ENCODE measurements at regions not wholly inside any gene's neighbourhood (a gene's known extent, or its start where the extent isn't known, plus 50 kb on each side); places are given as distances from the start of the nearest gene placed in this dataset.
"Not testable (repeated sequence)": the region's sequence is repeated elsewhere in the genome, so short reads cannot be mapped to it uniquely, and the experiment has no call there.

DNA sequence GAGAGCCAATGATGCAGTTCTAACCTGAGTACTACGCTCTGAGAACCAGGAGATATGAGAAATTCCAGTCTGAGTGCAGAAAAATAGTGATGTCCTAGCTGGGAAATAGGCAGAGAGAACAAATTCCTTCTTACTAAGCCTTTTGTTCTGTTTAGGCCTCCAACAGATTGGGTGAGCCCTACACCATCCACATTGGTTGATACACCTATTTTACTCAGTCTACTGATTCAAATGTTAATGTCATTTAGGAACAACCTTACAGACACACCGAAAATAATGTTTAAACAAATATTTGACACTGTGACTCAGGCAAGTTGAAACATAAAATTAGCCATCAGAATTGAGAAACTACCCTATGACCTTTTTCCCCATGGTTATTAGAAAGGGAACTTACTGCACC is 333.9 kb upstream of the IZUMO3 start:
- Histone ChIP-seq H4K91ac (ENCODE audit: low read depth, low read length, poor library complexity) (no peak overlapping the region), H3K4me2 (ENCODE audit: insufficient read depth, low read length, poor library complexity, severe bottlenecking) (no peak overlapping the region), H3K14ac (ENCODE audit: low read length) (no peak overlapping the region), H2BK120ac (ENCODE audit: low read depth, low read length) (no peak overlapping the region), H3K4me1 (ENCODE audit: control insufficient read depth in 2 of 2, insufficient read depth in 1 of 2, low read depth in 1 of 2, low read length in 2 of 2) (no peaks in the 10 kb centered on the region), H3K4ac (ENCODE audit: low read length) (no peak overlapping the region), H3K23ac (ENCODE audit: low read depth, low read length, poor library complexity) (no peak overlapping the region), H3K4me3 (ENCODE audit: low read length in 2 of 2) (no peak overlapping the region), H2AK5ac (ENCODE audit: low read depth, low read length) (no peak overlapping the region), H3K36me3 (replicated peaks in 1 of 2; ENCODE audit: control insufficient read depth in 2 of 2, insufficient read depth in 2 of 2, low read length in 2 of 2) (no peaks in the 10 kb centered on the region), H3K9ac (ENCODE audit: low read depth, low read length, poor library complexity) (no peak overlapping the region), H3K27me3 (ENCODE audit: control insufficient read depth in 3 of 3, insufficient read depth in 3 of 3, low read depth in 1 of 3, low read length in 3 of 3) (no peaks in the 10 kb centered on the region), H3K79me1 (ENCODE audit: low read depth, low read length) (no peaks in the 10 kb centered on the region), H3K18ac (ENCODE audit: low read length) (no peak overlapping the region), H2BK5ac (ENCODE audit: low read length) (no peak overlapping the region), H4K8ac (ENCODE audit: low read depth, low read length) (no peak overlapping the region), H3K27ac (replicated peaks; ENCODE audit: low read length) (no peak overlapping the region), H3K9me3 (replicated peaks in 1 of 2; ENCODE audit: control insufficient read depth in 2 of 2, insufficient read depth in 1 of 2, low read depth in 1 of 2, low read length in 2 of 2) (no peaks in the 10 kb centered on the region), H2AFZ (ENCODE audit: low read length) (no peak overlapping the region), H2BK15ac (ENCODE audit: low read length) (no peak overlapping the region), H2BK12ac (ENCODE audit: low read length) (no peak overlapping the region)
- no CpG with 5 or more reads among the region's 2 CpGs for WGBS, 2 donors (ENCODE audit: extremely low coverage in 2 of 2, insufficient read length in 2 of 2, insufficient replicate concordance in 1 of 2)
- no peak for DNase-seq (ENCODE audit: low spot score)

DNA sequence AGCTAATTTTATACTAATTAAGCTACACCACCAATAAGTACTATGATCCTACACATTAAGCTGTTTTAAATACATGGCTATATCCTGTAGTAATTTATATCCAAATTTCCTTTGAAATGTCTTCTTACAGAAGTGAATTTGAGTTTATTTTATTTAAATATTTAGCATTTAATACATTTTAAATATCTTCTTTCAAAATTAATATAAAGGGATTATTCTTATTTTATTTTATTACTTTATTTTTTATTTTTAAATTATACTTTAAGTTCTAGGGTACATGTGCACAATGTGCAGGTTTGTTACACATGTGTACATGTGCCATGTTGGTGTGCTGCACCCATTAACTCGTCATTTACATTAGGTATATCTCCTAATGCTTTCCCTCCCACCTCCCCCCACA is 310.9 kb upstream of the IZUMO3 start:
- not testable (repeated sequence) for H3K23ac ChIP-seq (ENCODE audit: low read depth, low read length, poor library complexity); H3K18ac ChIP-seq (ENCODE audit: low read length); H3K79me1 ChIP-seq (ENCODE audit: low read depth, low read length); H2AFZ ChIP-seq (ENCODE audit: low read length); H3K14ac ChIP-seq (ENCODE audit: low read length); H3K4me2 ChIP-seq (ENCODE audit: insufficient read depth, low read length, poor library complexity, severe bottlenecking); H2BK12ac ChIP-seq (ENCODE audit: low read length); H2BK15ac ChIP-seq (ENCODE audit: low read length); H2BK120ac ChIP-seq (ENCODE audit: low read depth, low read length); H3K36me3 ChIP-seq (replicated peaks in 1 of 2; ENCODE audit: control insufficient read depth in 2 of 2, insufficient read depth in 2 of 2, low read length in 2 of 2); H4K91ac ChIP-seq (ENCODE audit: low read depth, low read length, poor library complexity); H3K4me1 ChIP-seq (ENCODE audit: control insufficient read depth in 2 of 2, insufficient read depth in 1 of 2, low read depth in 1 of 2, low read length in 2 of 2); H3K9me3 ChIP-seq (replicated peaks in 1 of 2; ENCODE audit: control insufficient read depth in 2 of 2, insufficient read depth in 1 of 2, low read depth in 1 of 2, low read length in 2 of 2); H3K4ac ChIP-seq (ENCODE audit: low read length); H2BK5ac ChIP-seq (ENCODE audit: low read length); H3K4me3 ChIP-seq (ENCODE audit: low read length in 2 of 2); H4K8ac ChIP-seq (ENCODE audit: low read depth, low read length); H2AK5ac ChIP-seq (ENCODE audit: low read depth, low read length); DNase-seq (ENCODE audit: low spot score); H3K27me3 ChIP-seq (ENCODE audit: control insufficient read depth in 3 of 3, insufficient read depth in 3 of 3, low read depth in 1 of 3, low read length in 3 of 3); H3K9ac ChIP-seq (ENCODE audit: low read depth, low read length, poor library complexity); H3K27ac ChIP-seq (replicated peaks; ENCODE audit: low read length)
- no CpG with 5 or more reads among the region's 1 CpG for WGBS, 2 donors (ENCODE audit: extremely low coverage in 2 of 2, insufficient read length in 2 of 2, insufficient replicate concordance in 1 of 2)

DNA sequence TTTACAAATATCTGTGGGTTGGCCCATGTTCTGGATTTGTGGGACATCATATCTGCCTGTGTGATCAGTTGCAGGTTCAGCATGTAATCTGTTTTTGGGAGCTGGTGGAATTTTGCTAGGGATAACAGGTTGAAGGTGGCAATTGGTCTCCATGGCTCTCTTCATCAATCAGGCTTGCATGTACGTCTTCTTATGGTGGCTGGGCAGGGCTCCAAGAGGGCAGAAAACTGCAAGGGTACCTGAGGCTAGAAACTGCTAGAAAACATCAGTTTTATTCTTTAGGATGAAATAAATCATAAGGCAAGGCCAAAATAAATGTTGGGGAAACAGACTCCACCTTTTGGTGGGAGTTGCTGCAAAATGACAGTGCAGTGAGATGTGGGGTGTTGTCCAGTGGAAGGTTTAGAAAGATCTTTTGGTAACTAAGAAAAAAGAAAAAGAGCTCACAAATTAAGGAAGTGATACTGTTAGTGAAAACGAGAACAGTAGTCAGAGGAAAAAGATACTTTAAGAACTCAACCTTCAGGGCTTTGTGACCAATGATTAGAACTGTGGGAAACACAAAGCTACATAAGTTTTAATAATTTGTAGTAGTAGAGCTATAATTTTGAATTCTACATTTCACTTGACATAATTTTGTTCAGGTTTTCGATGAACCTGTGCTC is 300.7 kb upstream of the IZUMO3 start:
- no peak overlapping the region for H3K14ac ChIP-seq (ENCODE audit: low read length)
- H3K27me3 ChIP-seq (ENCODE audit: control insufficient read depth in 3 of 3, insufficient read depth in 3 of 3, low read depth in 1 of 3, low read length in 3 of 3): no peaks in the 10 kb centered on the region
- H3K18ac ChIP-seq (ENCODE audit: low read length): no peak overlapping the region
- no peak overlapping the region for H3K23ac ChIP-seq (ENCODE audit: low read depth, low read length, poor library complexity)
- H3K9me3 ChIP-seq (replicated peaks in 1 of 2; ENCODE audit: control insufficient read depth in 2 of 2, insufficient read depth in 1 of 2, low read depth in 1 of 2, low read length in 2 of 2): no peaks in the 10 kb centered on the region
- H3K4ac ChIP-seq (ENCODE audit: low read length): no peak overlapping the region
- H2AK5ac ChIP-seq (ENCODE audit: low read depth, low read length): no peak overlapping the region
- no peak overlapping the region for H4K91ac ChIP-seq (ENCODE audit: low read depth, low read length, poor library complexity)
- no peak overlapping the region for H3K27ac ChIP-seq (replicated peaks; ENCODE audit: low read length)
- no peak overlapping the region for H2BK120ac ChIP-seq (ENCODE audit: low read depth, low read length)
- no peaks in the 10 kb centered on the region for H3K4me1 ChIP-seq (ENCODE audit: control insufficient read depth in 2 of 2, insufficient read depth in 1 of 2, low read depth in 1 of 2, low read length in 2 of 2)
- no peak overlapping the region for H2BK12ac ChIP-seq (ENCODE audit: low read length)
- no peak for DNase-seq (ENCODE audit: low spot score)
- no peak overlapping the region for H2BK15ac ChIP-seq (ENCODE audit: low read length)
- no peak overlapping the region for H3K4me2 ChIP-seq (ENCODE audit: insufficient read depth, low read length, poor library complexity, severe bottlenecking)
- H2BK5ac ChIP-seq (ENCODE audit: low read length): no peak overlapping the region
- no CpG with 5 or more reads among the region's 3 CpGs for WGBS, 2 donors (ENCODE audit: extremely low coverage in 2 of 2, insufficient read length in 2 of 2, insufficient replicate concordance in 1 of 2)
- no peak overlapping the region for H3K9ac ChIP-seq (ENCODE audit: low read depth, low read length, poor library complexity)
- no peak overlapping the region for H2AFZ ChIP-seq (ENCODE audit: low read length)
- no peak overlapping the region for H3K4me3 ChIP-seq (ENCODE audit: low read length in 2 of 2)
- H4K8ac ChIP-seq (ENCODE audit: low read depth, low read length): no peak overlapping the region
- no peaks in the 10 kb centered on the region for H3K79me1 ChIP-seq (ENCODE audit: low read depth, low read length)
- H3K36me3 ChIP-seq (replicated peaks in 1 of 2; ENCODE audit: control insufficient read depth in 2 of 2, insufficient read depth in 2 of 2, low read length in 2 of 2): no peaks in the 10 kb centered on the region

DNA sequence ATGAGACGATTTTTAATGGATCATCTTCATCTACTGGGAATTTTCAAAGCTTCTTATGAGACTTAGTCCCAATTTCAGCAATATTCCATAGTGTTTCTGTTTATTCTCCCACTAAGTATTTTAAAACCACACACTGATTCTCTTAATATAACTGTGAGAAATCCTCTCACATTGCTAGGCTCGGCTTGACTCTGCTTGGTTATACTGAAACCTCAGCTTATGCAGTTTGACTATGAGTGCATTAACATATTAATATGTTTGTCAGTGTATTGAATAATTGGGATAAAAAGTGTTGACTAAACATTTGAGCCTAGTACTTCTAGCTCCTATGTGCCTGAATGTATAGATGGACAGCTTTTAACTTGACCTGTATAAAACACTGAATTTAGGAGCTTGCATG is 298.5 kb upstream of the IZUMO3 start:
- no peak overlapping the region for H3K23ac ChIP-seq (ENCODE audit: low read depth, low read length, poor library complexity)
- WGBS, 2 donors (ENCODE audit: extremely low coverage in 2 of 2, insufficient read length in 2 of 2, insufficient replicate concordance in 1 of 2): no CpG with 5 or more reads among the region's 2 CpGs
- no peak for DNase-seq (ENCODE audit: low spot score)
- H2BK12ac ChIP-seq (ENCODE audit: low read length): no peak overlapping the region
- no peaks in the 10 kb centered on the region for H3K79me1 ChIP-seq (ENCODE audit: low read depth, low read length)
- no peak overlapping the region for H4K91ac ChIP-seq (ENCODE audit: low read depth, low read length, poor library complexity)
- no peak overlapping the region for H3K9ac ChIP-seq (ENCODE audit: low read depth, low read length, poor library complexity)
- H3K14ac ChIP-seq (ENCODE audit: low read length): no peak overlapping the region
- no peak overlapping the region for H3K4me3 ChIP-seq (ENCODE audit: low read length in 2 of 2)
- no peaks in the 10 kb centered on the region for H3K36me3 ChIP-seq (replicated peaks in 1 of 2; ENCODE audit: control insufficient read depth in 2 of 2, insufficient read depth in 2 of 2, low read length in 2 of 2)
- H3K18ac ChIP-seq (ENCODE audit: low read length): no peak overlapping the region
- H2AFZ ChIP-seq (ENCODE audit: low read length): no peak overlapping the region
- H2BK5ac ChIP-seq (ENCODE audit: low read length): no peak overlapping the region
- H3K27ac ChIP-seq (replicated peaks; ENCODE audit: low read length): no peak overlapping the region
- no peak overlapping the region for H4K8ac ChIP-seq (ENCODE audit: low read depth, low read length)
- no peak overlapping the region for H2BK120ac ChIP-seq (ENCODE audit: low read depth, low read length)
- H3K27me3 ChIP-seq (ENCODE audit: control insufficient read depth in 3 of 3, insufficient read depth in 3 of 3, low read depth in 1 of 3, low read length in 3 of 3): no peaks in the 10 kb centered on the region
- no peak overlapping the region for H3K4me2 ChIP-seq (ENCODE audit: insufficient read depth, low read length, poor library complexity, severe bottlenecking)
- H3K4ac ChIP-seq (ENCODE audit: low read length): no peak overlapping the region
- H3K4me1 ChIP-seq (ENCODE audit: control insufficient read depth in 2 of 2, insufficient read depth in 1 of 2, low read depth in 1 of 2, low read length in 2 of 2): no peaks in the 10 kb centered on the region
- H3K9me3 ChIP-seq (replicated peaks in 1 of 2; ENCODE audit: control insufficient read depth in 2 of 2, insufficient read depth in 1 of 2, low read depth in 1 of 2, low read length in 2 of 2): no peaks in the 10 kb centered on the region
- no peak overlapping the region for H2BK15ac ChIP-seq (ENCODE audit: low read length)
- H2AK5ac ChIP-seq (ENCODE audit: low read depth, low read length): no peak overlapping the region
